RWPE2 (cell line): ENCODE measurements at regions not wholly inside any gene's neighbourhood (a gene's known extent, or its start where the extent isn't known, plus 50 kb on each side); places are given as distances from the start of the nearest gene placed in this dataset.

ENCODE experiments used
- ATAC-seq: fragments of 200-7000 bp; cut with Tn5 transposase; 3 replicates; pipeline ENCODE4 v1.9.1; 2021; ENCODE audit warnings: low read depth
- DNase-seq: peaks from one replicate; pipeline ENCODE4 v3.0.0-alpha.2; 2020; ENCODE audit warnings: low spot score
- H3K27ac ChIP-seq: fragments of 450-650 bp; 2 replicates; pipeline ENCODE4 v1.5.1; 2017; ENCODE audit warnings: mild to moderate bottlenecking; ENCODE audit not compliant: poor library complexity, severe bottlenecking
- H3K27me3 ChIP-seq: fragments of 250-450 bp; sonication (Bioruptor Pico); 2 replicates; pipeline ENCODE4 v1.5.1; 2021; ENCODE audit warnings: mild to moderate bottlenecking, moderate library complexity; ENCODE audit not compliant: insufficient read depth, poor library complexity, severe bottlenecking
- H3K36me3 ChIP-seq: fragments of 250-450 bp; sonication (Bioruptor Pico); 2 replicates; pipeline ENCODE4 v1.5.1; 2020; ENCODE audit warnings: low read depth, mild to moderate bottlenecking, moderate library complexity
- H3K4me1 ChIP-seq: fragments of 250-450 bp; sonication (Bioruptor Pico); 2 replicates; pipeline ENCODE4 v1.5.1; 2021; ENCODE audit warnings: mild to moderate bottlenecking, moderate library complexity; ENCODE audit not compliant: insufficient read depth, poor library complexity, severe bottlenecking
- H3K4me3 ChIP-seq: fragments of 250-450 bp; sonication (Bioruptor Pico); 2 replicates; pipeline ENCODE4 v1.5.1; 2021; ENCODE audit warnings: mild to moderate bottlenecking, moderate library complexity; ENCODE audit not compliant: severe bottlenecking
- H3K9me3 ChIP-seq: fragments of 250-450 bp; sonication (Bioruptor Pico); 2 replicates; pipeline ENCODE4 v1.5.1; 2021; ENCODE audit warnings: mild to moderate bottlenecking, moderate library complexity; ENCODE audit not compliant: severe bottlenecking
- TF ChIP-seq, protein P1 (sequence below): fragments of 450-650 bp; IDR thresholded peaks from one replicate; pipeline ENCODE4 v1.5.1; 2017; ENCODE audit warnings: mild to moderate bottlenecking, moderate library complexity; ENCODE audit not compliant: poor library complexity, severe bottlenecking

DNA sequence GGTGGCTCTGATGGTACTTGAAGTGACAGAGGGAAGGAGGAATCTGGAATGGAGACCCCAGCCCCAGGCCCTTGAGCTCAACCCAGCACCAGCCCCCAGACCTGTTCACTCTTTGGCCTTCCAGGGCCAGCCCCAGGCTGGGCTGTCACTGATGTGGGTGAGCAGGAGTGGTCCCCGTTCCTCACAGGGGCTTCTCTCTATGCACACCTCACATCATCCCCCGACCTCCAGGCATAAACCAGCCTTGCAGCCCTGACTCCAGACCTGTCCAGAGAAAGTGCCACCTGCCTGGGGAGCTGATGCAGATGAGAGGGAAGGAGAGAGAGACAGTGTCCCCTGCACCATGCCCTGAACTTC is 182.6 kb upstream of the SDK2 start:
- Histone ChIP-seq H3K36me3 (no peaks in the 10 kb centered on the region), H3K4me1 (peaks cover 9% of the 10 kb centered on the region), H3K4me3 (no peak overlapping the region), H3K9me3 (no peaks in the 10 kb centered on the region), H3K27me3 (no peaks in the 10 kb centered on the region), H3K27ac (no peak overlapping the region)
- DNase-seq, result peak; percentile 29
- TF ChIP-seq, protein P1, sequence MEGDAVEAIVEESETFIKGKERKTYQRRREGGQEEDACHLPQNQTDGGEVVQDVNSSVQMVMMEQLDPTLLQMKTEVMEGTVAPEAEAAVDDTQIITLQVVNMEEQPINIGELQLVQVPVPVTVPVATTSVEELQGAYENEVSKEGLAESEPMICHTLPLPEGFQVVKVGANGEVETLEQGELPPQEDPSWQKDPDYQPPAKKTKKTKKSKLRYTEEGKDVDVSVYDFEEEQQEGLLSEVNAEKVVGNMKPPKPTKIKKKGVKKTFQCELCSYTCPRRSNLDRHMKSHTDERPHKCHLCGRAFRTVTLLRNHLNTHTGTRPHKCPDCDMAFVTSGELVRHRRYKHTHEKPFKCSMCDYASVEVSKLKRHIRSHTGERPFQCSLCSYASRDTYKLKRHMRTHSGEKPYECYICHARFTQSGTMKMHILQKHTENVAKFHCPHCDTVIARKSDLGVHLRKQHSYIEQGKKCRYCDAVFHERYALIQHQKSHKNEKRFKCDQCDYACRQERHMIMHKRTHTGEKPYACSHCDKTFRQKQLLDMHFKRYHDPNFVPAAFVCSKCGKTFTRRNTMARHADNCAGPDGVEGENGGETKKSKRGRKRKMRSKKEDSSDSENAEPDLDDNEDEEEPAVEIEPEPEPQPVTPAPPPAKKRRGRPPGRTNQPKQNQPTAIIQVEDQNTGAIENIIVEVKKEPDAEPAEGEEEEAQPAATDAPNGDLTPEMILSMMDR, result no peak
- ATAC-seq, result no peak

DNA sequence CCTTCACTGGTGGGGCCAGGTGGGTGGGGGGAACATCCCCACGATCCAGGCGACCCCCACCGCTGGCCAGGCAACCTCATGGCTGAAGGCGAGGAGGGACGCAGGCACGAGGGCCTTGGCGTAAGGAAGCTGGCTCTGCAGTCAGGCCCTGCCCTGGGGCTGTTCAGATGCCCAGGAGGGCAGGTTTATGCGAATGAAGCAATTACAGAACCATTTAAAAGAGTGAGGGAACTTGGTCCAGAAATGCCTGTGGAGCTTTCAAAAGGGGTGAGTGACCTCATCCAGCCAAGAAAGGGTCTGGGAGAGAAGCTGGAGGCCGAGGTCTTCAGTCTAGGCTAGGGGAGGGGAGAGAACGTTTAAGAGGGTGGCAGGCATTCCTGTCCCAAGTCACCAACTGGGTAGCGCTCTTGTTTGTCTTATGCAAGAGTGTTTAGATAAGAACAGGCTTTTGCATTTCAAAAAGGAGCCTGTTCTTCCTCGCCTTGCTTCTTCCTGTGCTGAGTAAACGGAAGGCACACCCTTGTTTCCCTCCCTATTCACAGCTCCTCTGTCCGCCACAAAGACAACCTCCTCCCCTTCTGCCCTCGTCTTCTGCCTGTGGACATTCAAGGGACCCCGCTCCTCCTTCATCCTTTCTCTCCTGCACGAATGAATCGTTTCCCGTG is 183.5 kb upstream of the SDK2 start:
- Histone ChIP-seq H3K4me3 (no peak overlapping the region), H3K27me3 (no peaks in the 10 kb centered on the region), H3K9me3 (no peaks in the 10 kb centered on the region), H3K27ac (peak overlapping the region; percentile 32), H3K36me3 (no peaks in the 10 kb centered on the region), H3K4me1 (peaks cover 9% of the 10 kb centered on the region)
- DNase-seq, result no peak
- ATAC-seq, result peak; percentile 61
- TF ChIP-seq, protein P1, result no peak

DNA sequence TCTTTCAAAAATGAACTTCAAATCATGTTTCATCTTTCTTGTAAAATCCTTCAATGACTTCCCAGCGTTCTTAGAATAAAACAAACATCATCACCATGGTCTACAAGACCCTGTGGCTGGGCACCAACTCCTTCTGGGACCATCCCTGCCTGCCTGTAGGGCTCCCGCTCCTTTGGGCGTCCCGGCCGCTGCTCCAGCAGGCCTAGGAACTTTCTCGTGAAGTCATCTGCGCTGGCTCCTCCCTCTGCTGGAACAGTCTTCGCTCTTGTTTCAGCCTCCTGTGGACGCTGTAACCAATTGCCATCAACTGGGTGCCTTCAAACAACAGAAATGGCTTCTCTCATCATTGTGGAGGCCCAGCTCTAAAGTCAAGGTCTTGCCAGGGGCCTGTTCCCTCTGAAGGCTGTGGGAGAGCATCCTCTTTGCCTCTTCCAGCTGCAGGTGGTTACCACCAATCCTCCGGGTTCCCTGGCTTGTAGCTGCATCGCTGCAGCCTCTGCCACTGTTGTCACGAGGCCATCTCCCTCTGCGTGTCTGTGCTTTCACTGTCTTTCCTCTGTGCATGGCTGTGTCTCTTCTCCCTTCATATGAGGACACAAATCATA is 185.5 kb upstream of the SDK2 start:
- ATAC-seq (no peak), DNase-seq (no peak)
- H3K4me3 ChIP-seq, result no peak overlapping the region
- H3K36me3 ChIP-seq, result no peaks in the 10 kb centered on the region
- H3K27me3 ChIP-seq, result peaks cover 5% of the 10 kb centered on the region
- no peaks in the 10 kb centered on the region for H3K9me3 ChIP-seq
- TF ChIP-seq, protein P1, result no peak
- no peak overlapping the region for H3K27ac ChIP-seq
- H3K4me1 ChIP-seq, result peaks cover 9% of the 10 kb centered on the region

DNA sequence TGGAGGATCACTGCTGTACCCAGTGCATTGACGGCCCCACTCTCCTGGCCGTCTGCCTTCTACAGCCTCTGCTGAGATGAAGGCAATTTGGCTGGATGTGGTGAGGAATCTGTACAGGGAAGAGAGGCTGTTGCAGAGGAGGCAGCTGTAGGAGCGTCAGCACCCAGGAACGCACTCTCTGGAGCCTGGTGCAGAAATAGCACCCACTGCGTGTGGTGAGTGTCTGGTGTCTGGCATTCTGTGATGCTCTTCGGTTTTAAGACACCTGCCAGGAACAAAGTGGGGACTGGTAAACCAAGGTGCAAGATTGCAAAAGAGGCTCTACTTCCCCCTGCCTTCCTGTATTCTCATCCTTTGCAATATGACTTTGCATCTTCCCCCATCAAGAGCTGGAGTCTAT is 187.5 kb upstream of the SDK2 start:
- H3K4me3 ChIP-seq, result no peak overlapping the region
- no peaks in the 10 kb centered on the region for H3K9me3 ChIP-seq
- no peaks in the 10 kb centered on the region for H3K36me3 ChIP-seq
- H3K27me3 ChIP-seq, result peaks cover 7% of the 10 kb centered on the region
- TF ChIP-seq, protein P1, result no peak
- no peak for DNase-seq
- H3K27ac ChIP-seq, result no peak overlapping the region
- peaks cover 9% of the 10 kb centered on the region for H3K4me1 ChIP-seq
- ATAC-seq, result no peak
